ENCODE measurements at regions not wholly inside any gene's neighbourhood (a gene's known extent, or its start where the extent isn't known, plus 50 kb on each side); places are given as distances from the start of the nearest gene placed in this dataset.
"Not testable (repeated sequence)": the region's sequence is repeated elsewhere in the genome, so short reads cannot be mapped to it uniquely, and the experiment has no call there.

DNA sequence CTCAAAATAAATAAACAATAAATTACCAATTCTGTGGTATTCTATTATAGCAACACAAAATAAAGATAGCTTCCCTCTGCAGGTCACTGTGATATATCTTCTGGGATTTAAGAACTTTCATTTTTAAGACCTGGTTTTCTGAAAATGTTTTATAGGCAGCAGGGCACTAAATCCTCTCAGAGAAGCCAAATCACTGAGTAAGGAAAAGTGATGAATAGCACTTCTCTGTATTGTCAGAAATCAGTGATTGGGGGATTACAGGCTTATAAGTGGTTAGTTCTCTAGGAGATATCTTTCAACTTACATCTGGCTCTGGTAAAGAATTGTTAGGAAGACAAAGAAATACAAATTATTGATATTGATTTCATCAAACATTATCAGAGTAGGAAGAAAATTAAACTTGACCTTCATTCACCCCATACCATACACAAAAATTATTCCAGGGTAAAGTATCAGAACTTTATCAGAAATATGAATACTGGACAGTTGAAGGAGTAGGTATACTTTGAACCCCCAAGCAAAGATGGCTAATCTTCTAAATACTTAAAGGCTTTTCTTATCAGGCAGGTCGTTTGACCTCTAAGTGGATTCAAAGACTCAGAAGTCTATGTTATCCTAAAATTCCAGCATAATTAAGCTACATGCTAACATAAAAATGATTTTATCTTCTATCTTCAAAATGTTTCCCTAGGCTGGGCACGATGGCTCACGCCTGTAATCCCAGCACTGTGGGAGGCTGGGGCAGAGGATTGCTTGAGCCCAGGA lies 81.6 kb upstream of the USP9X start:
- H3K4me3 ChIP-seq (ENCODE audit: low read depth, low read length), result no peak overlapping the region
- no peak for TF ChIP-seq CTCF (IDR thresholded peaks at IDR 0.05; ENCODE audit: insufficient read depth, low read length, severe bottlenecking)
- no peak for FAIRE-seq
- no peak for DNase-seq (ENCODE audit: low read depth)
- H3K36me3 ChIP-seq (ENCODE audit: control insufficient read depth, insufficient read depth, low read length), result no peaks in the 10 kb centered on the region
- no peaks in the 10 kb centered on the region for H3K27me3 ChIP-seq (ENCODE audit: control insufficient read depth, insufficient read depth, low read length)

- DNase-seq (ENCODE audit: low read depth) (no peak), FAIRE-seq (no peak)
- Histone ChIP-seq H3K36me3 (ENCODE audit: control insufficient read depth, insufficient read depth, low read length) (no peaks in the 10 kb centered on the region), H3K27me3 (ENCODE audit: control insufficient read depth, insufficient read depth, low read length) (no peaks in the 10 kb centered on the region), H3K4me3 (ENCODE audit: low read depth, low read length) (no peak overlapping the region)
- no peak for TF ChIP-seq CTCF (IDR thresholded peaks at IDR 0.05; ENCODE audit: insufficient read depth, low read length, severe bottlenecking)
These were observed 79.7 kb upstream of the USP9X start for GRCh38 chrX:41005445-41005992.

DNA sequence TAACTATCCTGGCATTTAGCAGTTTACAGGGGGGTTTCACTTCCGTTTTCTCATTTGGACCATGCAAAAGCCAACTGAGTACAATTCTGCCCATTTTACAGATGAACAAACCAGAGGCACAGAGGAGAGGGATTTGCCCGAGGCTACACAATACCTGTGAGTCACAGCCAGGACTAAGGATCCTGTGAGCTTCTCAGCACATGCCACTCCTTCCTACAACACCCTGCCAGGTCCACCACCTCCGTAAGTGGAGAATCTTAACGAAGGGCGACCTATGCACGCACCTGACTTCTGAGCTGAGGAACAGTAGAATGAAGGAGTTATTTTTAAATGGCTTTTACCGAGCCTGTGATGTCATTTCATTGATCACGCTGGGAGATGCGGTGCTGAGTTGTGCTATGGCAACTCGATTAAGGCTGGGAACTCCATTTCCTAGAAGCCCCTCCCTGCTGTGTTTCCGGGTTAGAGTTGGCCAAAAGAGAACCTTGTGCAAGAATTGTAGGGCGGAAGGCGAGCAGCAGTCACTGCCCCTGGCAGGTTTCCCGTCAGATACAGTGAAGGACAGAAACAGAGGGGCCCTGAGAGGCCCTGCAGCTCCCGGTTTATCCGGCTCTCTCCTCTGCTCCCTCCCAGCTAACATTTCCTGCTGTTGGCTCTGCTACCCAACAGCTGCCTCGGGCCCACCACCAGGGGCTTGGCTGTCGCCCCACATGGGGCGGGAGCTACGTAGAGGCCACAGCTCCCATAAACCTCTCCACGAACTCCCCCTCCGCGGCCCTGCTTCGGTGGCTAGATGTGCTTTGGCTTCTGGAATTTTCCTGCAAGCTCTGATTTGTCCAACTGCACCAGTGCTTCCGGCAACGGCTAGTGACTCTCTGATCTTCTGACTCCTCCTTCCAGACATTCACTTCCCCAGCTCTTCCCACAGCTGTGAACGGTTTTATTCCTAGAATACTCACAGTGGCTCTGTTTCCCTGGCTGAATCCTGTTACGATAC lies 75.1 kb upstream of the USP9X start:
- DNase-seq (ENCODE audit: low read depth) (peak; percentile 87), FAIRE-seq (no peak)
- Histone ChIP-seq H3K4me3 (ENCODE audit: low read depth, low read length) (peak overlapping the region; percentile 24), H3K27me3 (ENCODE audit: control insufficient read depth, insufficient read depth, low read length) (no peaks in the 10 kb centered on the region), H3K36me3 (ENCODE audit: control insufficient read depth, insufficient read depth, low read length) (no peaks in the 10 kb centered on the region)
- no peak for TF ChIP-seq CTCF (IDR thresholded peaks at IDR 0.05; ENCODE audit: insufficient read depth, low read length, severe bottlenecking)

DNA sequence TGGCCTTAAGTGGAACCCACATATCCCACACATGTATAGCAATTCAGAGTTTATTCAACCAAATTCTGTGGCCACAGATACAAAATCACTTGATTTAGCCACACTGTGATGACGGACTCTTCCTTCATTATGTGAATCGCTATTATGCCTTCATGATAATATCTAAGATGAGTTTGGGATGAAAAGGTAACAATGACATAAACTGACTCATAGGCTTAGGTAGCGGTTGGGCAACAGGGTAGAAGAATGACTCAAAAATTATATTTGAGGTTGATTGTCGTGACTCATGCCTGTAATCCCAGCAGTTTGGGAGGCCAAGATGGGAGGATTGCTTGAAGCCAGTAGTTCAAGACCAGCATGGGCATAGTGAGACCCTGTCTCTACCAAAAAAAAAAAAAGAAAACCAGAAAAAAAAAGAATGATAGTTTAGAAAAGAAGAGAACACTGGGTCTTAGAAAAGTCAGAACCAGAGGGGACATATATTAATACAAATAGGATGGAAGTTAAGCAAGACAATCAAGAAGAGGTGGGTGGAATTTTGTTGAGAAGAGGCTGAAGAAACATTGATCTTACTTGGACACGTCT lies 70.4 kb upstream of the USP9X start:
- no peaks in the 10 kb centered on the region for H3K27me3 ChIP-seq (ENCODE audit: control insufficient read depth, insufficient read depth, low read length)
- DNase-seq (ENCODE audit: low read depth) (peak; percentile 84), FAIRE-seq (no peak)
- no peak overlapping the region for H3K4me3 ChIP-seq (ENCODE audit: low read depth, low read length)
- TF ChIP-seq CTCF (IDR thresholded peaks at IDR 0.05; ENCODE audit: insufficient read depth, low read length, severe bottlenecking), result no peak
- no peaks in the 10 kb centered on the region for H3K36me3 ChIP-seq (ENCODE audit: control insufficient read depth, insufficient read depth, low read length)

GRCh38 chrX:41017785-41018184 lies 67.5 kb upstream of the USP9X start:
- not testable (repeated sequence) for H3K27me3 ChIP-seq (ENCODE audit: control insufficient read depth, insufficient read depth, low read length); H3K4me3 ChIP-seq (ENCODE audit: low read depth, low read length); H3K36me3 ChIP-seq (ENCODE audit: control insufficient read depth, insufficient read depth, low read length); FAIRE-seq; DNase-seq (ENCODE audit: low read depth)

DNA sequence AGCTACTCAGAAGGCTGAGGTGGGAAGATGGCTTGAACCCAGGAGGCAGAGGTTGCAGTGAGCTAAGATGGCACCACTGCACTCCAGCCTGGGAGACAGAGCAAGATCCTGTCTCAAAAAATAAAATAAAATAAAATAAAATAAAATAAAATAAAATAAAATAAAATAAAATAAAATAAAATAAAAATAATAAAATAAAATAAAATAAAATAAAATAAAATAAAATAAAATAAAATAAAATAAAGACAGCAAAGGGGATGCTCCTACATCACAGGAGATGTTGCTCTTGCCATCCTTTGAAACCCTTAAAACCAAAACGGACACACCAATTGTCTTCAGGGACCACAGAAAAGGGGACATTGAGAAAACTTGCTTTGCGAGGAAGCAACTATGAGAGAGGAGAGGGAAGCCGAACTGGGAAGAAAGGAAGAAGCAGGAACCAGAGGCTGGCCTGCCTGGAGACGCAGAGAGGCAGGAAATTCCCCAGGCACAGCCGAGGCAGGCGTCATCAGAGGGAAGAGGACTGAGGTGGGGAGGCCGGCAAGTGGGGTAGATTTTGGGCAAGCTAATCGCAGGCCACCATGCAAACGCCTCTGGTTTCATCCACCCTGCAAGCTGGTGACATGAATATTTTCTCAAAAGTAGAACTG lies 66.7 kb upstream of the USP9X start:
- FAIRE-seq; H3K4me3 ChIP-seq (ENCODE audit: low read depth, low read length); H3K36me3 ChIP-seq (ENCODE audit: control insufficient read depth, insufficient read depth, low read length); DNase-seq (ENCODE audit: low read depth); H3K27me3 ChIP-seq (ENCODE audit: control insufficient read depth, insufficient read depth, low read length): not testable (repeated sequence)
